ENCODE measurements at regions not wholly inside any gene's neighbourhood (a gene's known extent, or its start where the extent isn't known, plus 50 kb on each side); places are given as distances from the start of the nearest gene placed in this dataset.

DNA sequence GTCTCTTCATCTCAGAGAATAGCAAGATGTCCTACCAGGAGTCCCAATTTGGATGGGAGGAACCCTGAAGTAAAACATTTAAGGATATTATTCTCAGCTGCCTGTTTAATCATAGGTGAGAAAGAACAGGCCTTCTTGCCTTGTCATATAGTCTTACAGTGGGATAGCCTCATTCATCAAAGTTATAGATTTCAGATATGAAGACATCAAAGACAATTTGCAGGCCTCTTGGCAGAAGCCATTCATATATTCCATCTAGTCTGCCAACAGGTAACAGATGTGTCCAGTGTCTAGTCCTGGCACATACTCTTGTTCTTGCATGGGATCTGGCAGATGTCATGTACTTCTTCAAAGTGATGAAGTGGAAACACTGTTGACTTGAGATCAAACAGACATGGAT lies 601.3 kb upstream of the GHITM start:
- Histone ChIP-seq H3K9me3 (no peaks in the 10 kb centered on the region), H3K4me3 (no peak overlapping the region), H3K36me3 (no peaks in the 10 kb centered on the region), H3K27ac (no peak overlapping the region), H3K4me1 (no peaks in the 10 kb centered on the region), H3K27me3 (no peaks in the 10 kb centered on the region)
- no peak for DNase-seq
- no peak for TF ChIP-seq POLR2AphosphoS5 (IDR thresholded peaks at IDR 0.05)
- TF ChIP-seq, protein P1, sequence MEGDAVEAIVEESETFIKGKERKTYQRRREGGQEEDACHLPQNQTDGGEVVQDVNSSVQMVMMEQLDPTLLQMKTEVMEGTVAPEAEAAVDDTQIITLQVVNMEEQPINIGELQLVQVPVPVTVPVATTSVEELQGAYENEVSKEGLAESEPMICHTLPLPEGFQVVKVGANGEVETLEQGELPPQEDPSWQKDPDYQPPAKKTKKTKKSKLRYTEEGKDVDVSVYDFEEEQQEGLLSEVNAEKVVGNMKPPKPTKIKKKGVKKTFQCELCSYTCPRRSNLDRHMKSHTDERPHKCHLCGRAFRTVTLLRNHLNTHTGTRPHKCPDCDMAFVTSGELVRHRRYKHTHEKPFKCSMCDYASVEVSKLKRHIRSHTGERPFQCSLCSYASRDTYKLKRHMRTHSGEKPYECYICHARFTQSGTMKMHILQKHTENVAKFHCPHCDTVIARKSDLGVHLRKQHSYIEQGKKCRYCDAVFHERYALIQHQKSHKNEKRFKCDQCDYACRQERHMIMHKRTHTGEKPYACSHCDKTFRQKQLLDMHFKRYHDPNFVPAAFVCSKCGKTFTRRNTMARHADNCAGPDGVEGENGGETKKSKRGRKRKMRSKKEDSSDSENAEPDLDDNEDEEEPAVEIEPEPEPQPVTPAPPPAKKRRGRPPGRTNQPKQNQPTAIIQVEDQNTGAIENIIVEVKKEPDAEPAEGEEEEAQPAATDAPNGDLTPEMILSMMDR (IDR thresholded peaks at IDR 0.05) = no peak
- no peak for TF ChIP-seq POLR2A (IDR thresholded peaks at IDR 0.05)
- TF ChIP-seq EP300 (IDR thresholded peaks at IDR 0.05) = no peak
- intact Hi-C loops (cut with DNase I; ENCODE audit: low total_unique reads) = no loop called here

GRCh38 chr10:83539528-83540308 lies 599.6 kb upstream of the GHITM start:
- H3K27me3 ChIP-seq = no peaks in the 10 kb centered on the region
- TF ChIP-seq EP300 (IDR thresholded peaks at IDR 0.05) (no peak), POLR2AphosphoS5 (IDR thresholded peaks at IDR 0.05) (no peak), POLR2A (IDR thresholded peaks at IDR 0.05) (no peak)
- TF ChIP-seq, protein P1 (IDR thresholded peaks at IDR 0.05) = no peak
- WGBS, 5 donors = 56 to 67% (median 64%) methylated on average over 2 of the region's 2 CpGs
- intact Hi-C loops (cut with DNase I; ENCODE audit: low total_unique reads) = no loop called here
- H3K4me3 ChIP-seq = no peak overlapping the region
- no peaks in the 10 kb centered on the region for H3K36me3 ChIP-seq
- H3K9me3 ChIP-seq = no peaks in the 10 kb centered on the region
- H3K4me1 ChIP-seq = no peaks in the 10 kb centered on the region
- peak in 1 of 2 donors; percentile 87 for DNase-seq
- peak overlapping the region in 2 of 5 donors; percentile 5 to 9 for H3K27ac ChIP-seq

DNA sequence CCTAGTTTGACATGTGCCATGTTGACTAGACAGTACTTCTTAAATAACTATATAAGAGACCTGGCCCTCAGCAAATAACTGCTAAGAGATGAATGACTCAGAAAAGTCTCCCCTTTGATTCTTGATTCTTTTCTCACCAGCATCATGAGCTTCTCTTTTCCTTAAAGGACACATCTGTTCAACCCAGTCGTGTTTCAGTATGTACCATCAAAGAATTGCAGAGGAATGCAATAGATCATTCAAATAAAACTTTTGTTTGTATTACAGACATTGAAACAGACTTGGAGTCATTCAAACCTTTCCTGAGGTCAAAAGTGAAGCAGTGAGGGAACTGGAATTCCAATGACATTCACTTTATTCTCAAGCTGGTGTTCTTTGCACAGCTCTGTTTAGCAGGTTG lies 598.3 kb upstream of the GHITM start:
- intact Hi-C loops (cut with DNase I; ENCODE audit: low total_unique reads) = no loop called here
- H3K4me1 ChIP-seq = peaks cover 0 to 5% (median 3%) of the 10 kb centered on the region in 4 donors
- no peak for DNase-seq
- no peak overlapping the region for H3K4me3 ChIP-seq
- H3K36me3 ChIP-seq = no peaks in the 10 kb centered on the region
- no peak overlapping the region for H3K27ac ChIP-seq
- WGBS, 5 donors = 14 to 27% (median 22%) methylated on average over 1 of the region's 1 CpG
- H3K9me3 ChIP-seq = no peaks in the 10 kb centered on the region
- H3K27me3 ChIP-seq = no peaks in the 10 kb centered on the region
- TF ChIP-seq, protein P1 (IDR thresholded peaks at IDR 0.05) = no peak
- TF ChIP-seq EP300 (IDR thresholded peaks at IDR 0.05) (no peak), POLR2AphosphoS5 (IDR thresholded peaks at IDR 0.05) (no peak)

- intact Hi-C loops (cut with DNase I; ENCODE audit: low total_unique reads) = no loop called here
- Histone ChIP-seq H3K27me3 (no peaks in the 10 kb centered on the region), H3K36me3 (no peaks in the 10 kb centered on the region), H3K9me3 (no peaks in the 10 kb centered on the region), H3K4me1 (peaks cover 0 to 8% (median 6%) of the 10 kb centered on the region in 4 donors), H3K4me3 (no peak overlapping the region), H3K27ac (no peak overlapping the region)
- TF ChIP-seq POLR2A (IDR thresholded peaks at IDR 0.05) (no peak), POLR2AphosphoS5 (IDR thresholded peaks at IDR 0.05) (no peak), EP300 (IDR thresholded peaks at IDR 0.05) (no peak)
- TF ChIP-seq, protein P1 (IDR thresholded peaks at IDR 0.05) = no peak
- DNase-seq = no peak
- 78 to 86% (median 81%) methylated on average over 4 of the region's 4 CpGs for WGBS, 5 donors
These were observed 596.4 kb upstream of the GHITM start for GRCh38 chr10:83542774-83543411.
